Fibroblast of lung (primary cell): ENCODE measurements at regions not wholly inside any gene's neighbourhood (a gene's known extent, or its start where the extent isn't known, plus 50 kb on each side); places are given as distances from the start of the nearest gene placed in this dataset.

Experiments used
- DNase-seq, 2 donors: peaks; one replicate each; pipeline versions ENCODE4 v3.0.0 to v3.0.0-alpha.2; 2010; ENCODE audit warnings: low read depth in 2 of 2
- H2AFZ ChIP-seq: 2 replicates; pipeline ENCODE4 v1.5.1; 2012; ENCODE audit warnings: low read length, control low read depth, inconsistent platforms
- H3K27ac ChIP-seq: 2 replicates; pipeline ENCODE4 v1.5.1; 2011; ENCODE audit warnings: low read length, control low read depth; ENCODE audit not compliant: insufficient read depth
- H3K27me3 ChIP-seq: 2 replicates; pipeline ENCODE4 v1.5.1; 2011; ENCODE audit warnings: mild to moderate bottlenecking, low read length; ENCODE audit not compliant: control insufficient read depth, insufficient read depth
- H3K36me3 ChIP-seq: 2 replicates; pipeline ENCODE4 v1.5.1; 2011; ENCODE audit warnings: low read length; ENCODE audit not compliant: control insufficient read depth, insufficient read depth
- H3K4me1 ChIP-seq: 2 replicates; pipeline ENCODE4 v1.5.1; 2011; ENCODE audit warnings: low read length; ENCODE audit not compliant: control insufficient read depth, insufficient read depth; ENCODE audit errors: extremely low read depth
- H3K4me2 ChIP-seq: 2 replicates; pipeline ENCODE4 v1.5.1; 2011; ENCODE audit warnings: low read length, control low read depth; ENCODE audit not compliant: insufficient read depth; ENCODE audit errors: extremely low read depth
- H3K4me3 ChIP-seq, 4 experiments: fragments of 200-600 bp in 1 of 4; sonication (generic) in 1 of 4; replicated peaks in 1 of 4; 2 replicates each; pipeline ENCODE4 v1.5.1; 2011 to 2016; ENCODE audit warnings: low read length in 4 of 4, low read depth in 3 of 4, mild to moderate bottlenecking in 3 of 4, control low read depth in 2 of 4, inconsistent platforms in 1 of 4, mixed read lengths in 1 of 4; ENCODE audit not compliant: insufficient read depth in 1 of 4; ENCODE audit errors: control extremely low read depth in 1 of 4
- H3K79me2 ChIP-seq: 2 replicates; pipeline ENCODE4 v1.5.1; 2012; ENCODE audit warnings: mild to moderate bottlenecking, low read length, inconsistent platforms; ENCODE audit not compliant: control insufficient read depth, insufficient read depth
- H3K9ac ChIP-seq: 2 replicates; pipeline ENCODE4 v1.5.1; 2011; ENCODE audit warnings: mild to moderate bottlenecking, low read length, control low read depth; ENCODE audit not compliant: insufficient read depth
- H3K9me3 ChIP-seq: 2 replicates; pipeline ENCODE4 v1.5.1; 2012; ENCODE audit warnings: low read depth, low read length; ENCODE audit not compliant: control insufficient read depth, insufficient read depth
- H4K20me1 ChIP-seq: 2 replicates; pipeline ENCODE4 v1.5.1; 2011; ENCODE audit warnings: low read length; ENCODE audit not compliant: control insufficient read depth, insufficient read depth; ENCODE audit errors: extremely low read depth
- EZH2 ChIP-seq: IDR thresholded peaks from 2 replicates; pipeline ENCODE4 v1.5.1; 2012; ENCODE audit warnings: low read length, control low read depth, mild to moderate bottlenecking; ENCODE audit errors: missing control alignments
- TF ChIP-seq, protein P1 (sequence below), 2 donors: IDR thresholded peaks in 1 of 2; conservative IDR thresholded peaks in 1 of 2; 1 replicate in 1 of 2; 2 replicates in 1 of 2; pipeline ENCODE4 v1.5.1; 2011 to 2012; ENCODE audit warnings: low read length in 2 of 2, control low read depth in 1 of 2, inconsistent platforms in 1 of 2, low read depth in 1 of 2, mild to moderate bottlenecking in 1 of 2

DNA sequence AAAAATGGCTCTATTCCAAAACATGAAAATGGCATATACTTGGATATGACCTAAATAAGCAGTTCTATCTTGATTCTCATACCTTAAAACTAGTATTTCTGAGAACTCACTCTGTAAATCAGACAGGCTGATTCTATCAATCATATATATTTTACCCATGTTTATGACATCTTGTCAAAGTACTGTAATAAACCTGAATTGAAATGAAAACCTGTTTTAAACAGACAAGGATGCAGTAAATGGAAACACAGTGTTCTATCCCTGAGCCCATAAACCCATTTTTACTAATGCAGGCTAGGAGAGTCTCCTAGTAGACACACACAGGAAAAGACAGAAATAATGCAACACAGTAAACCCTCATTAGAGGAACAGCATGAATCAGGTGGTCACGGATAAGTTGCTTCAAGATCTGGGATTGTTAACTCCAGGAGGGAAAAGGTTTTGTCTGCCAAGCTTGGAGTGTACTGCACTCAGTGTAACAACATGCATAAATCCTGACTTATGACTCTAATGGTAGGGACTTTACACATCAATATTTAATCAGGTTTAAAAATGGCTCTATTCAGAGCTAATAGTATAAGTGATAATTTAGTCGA lies 93.6 kb upstream of the CPNE8 start:
- H4K20me1 ChIP-seq: no peaks in the 10 kb centered on the region
- H3K9me3 ChIP-seq: no peaks in the 10 kb centered on the region
- no peak overlapping the region for H3K9ac ChIP-seq
- no peak overlapping the region for H3K4me3 ChIP-seq
- no peaks in the 10 kb centered on the region for H3K79me2 ChIP-seq
- DNase-seq: no peak
- H3K27me3 ChIP-seq: no peaks in the 10 kb centered on the region
- no peak overlapping the region for H3K4me2 ChIP-seq
- no peaks in the 10 kb centered on the region for H3K4me1 ChIP-seq
- H3K36me3 ChIP-seq: no peaks in the 10 kb centered on the region
- no peak overlapping the region for H3K27ac ChIP-seq
- TF ChIP-seq, protein P1, sequence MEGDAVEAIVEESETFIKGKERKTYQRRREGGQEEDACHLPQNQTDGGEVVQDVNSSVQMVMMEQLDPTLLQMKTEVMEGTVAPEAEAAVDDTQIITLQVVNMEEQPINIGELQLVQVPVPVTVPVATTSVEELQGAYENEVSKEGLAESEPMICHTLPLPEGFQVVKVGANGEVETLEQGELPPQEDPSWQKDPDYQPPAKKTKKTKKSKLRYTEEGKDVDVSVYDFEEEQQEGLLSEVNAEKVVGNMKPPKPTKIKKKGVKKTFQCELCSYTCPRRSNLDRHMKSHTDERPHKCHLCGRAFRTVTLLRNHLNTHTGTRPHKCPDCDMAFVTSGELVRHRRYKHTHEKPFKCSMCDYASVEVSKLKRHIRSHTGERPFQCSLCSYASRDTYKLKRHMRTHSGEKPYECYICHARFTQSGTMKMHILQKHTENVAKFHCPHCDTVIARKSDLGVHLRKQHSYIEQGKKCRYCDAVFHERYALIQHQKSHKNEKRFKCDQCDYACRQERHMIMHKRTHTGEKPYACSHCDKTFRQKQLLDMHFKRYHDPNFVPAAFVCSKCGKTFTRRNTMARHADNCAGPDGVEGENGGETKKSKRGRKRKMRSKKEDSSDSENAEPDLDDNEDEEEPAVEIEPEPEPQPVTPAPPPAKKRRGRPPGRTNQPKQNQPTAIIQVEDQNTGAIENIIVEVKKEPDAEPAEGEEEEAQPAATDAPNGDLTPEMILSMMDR (conservative IDR thresholded peaks at IDR 0.05 in 1 of 2, IDR thresholded peaks at IDR 0.05 in 1 of 2; ENCODE audit: low read depth in 1 of 2, low read length in 2 of 2): no peak
- no peak for TF ChIP-seq EZH2
- H2AFZ ChIP-seq: no peak overlapping the region

DNA sequence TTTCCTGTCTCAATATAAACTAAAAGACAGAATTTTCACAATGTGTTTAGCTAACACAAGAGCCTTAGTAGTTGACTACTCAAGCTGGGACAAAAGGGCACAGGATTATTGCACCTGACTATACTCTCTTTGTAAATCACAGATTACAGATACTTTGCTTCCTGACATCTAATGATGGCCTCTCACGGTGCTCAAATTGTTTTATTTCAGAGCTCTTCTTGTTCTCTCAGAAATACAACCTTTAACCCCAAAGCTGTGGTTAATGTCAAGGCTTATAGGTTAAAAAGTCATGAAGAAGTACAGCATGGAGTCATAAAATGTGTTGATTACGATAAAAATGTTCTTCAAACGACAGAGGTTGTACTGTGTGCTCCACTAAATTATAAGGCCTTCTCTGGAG lies 89.9 kb upstream of the CPNE8 start:
- Histone ChIP-seq H3K9ac (no peak overlapping the region), H4K20me1 (no peaks in the 10 kb centered on the region), H3K27me3 (no peaks in the 10 kb centered on the region), H3K36me3 (no peaks in the 10 kb centered on the region), H3K4me1 (no peaks in the 10 kb centered on the region), H2AFZ (no peak overlapping the region), H3K4me3 (no peak overlapping the region), H3K4me2 (no peak overlapping the region), H3K27ac (no peak overlapping the region), H3K79me2 (no peaks in the 10 kb centered on the region), H3K9me3 (no peaks in the 10 kb centered on the region)
- DNase-seq: no peak
- TF ChIP-seq, protein P1 (conservative IDR thresholded peaks at IDR 0.05 in 1 of 2, IDR thresholded peaks at IDR 0.05 in 1 of 2; ENCODE audit: low read depth in 1 of 2, low read length in 2 of 2): no peak
- TF ChIP-seq EZH2: no peak

DNA sequence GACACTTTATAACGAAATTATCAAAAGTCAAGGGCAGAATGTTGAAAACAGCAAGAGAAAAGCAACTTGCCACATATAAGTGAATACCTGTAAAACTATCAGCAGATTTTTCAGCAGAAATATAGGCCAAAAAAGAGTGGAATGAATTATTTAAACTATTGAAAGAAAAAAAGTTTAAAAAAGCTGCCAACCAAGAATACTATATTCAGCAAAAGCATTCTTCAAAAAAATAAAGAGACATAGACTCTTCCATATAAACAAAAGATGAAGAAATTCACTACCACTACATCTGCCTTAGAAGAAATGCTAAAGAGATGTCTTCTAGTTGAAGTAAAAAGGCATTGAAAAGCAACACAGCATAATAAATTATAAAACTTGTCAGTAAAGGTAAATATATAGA lies 80.6 kb upstream of the CPNE8 start:
- TF ChIP-seq, protein P1 (conservative IDR thresholded peaks at IDR 0.05 in 1 of 2, IDR thresholded peaks at IDR 0.05 in 1 of 2; ENCODE audit: low read depth in 1 of 2, low read length in 2 of 2): no peak
- H2AFZ ChIP-seq: no peak overlapping the region
- no peak for DNase-seq

More for the DNA sequence above, 80.6 kb upstream of the CPNE8 start:
- H3K79me2 ChIP-seq: no peaks in the 10 kb centered on the region
- H3K27me3 ChIP-seq: no peaks in the 10 kb centered on the region
- no peaks in the 10 kb centered on the region for H3K4me1 ChIP-seq
- no peak overlapping the region for H3K4me3 ChIP-seq
- no peaks in the 10 kb centered on the region for H3K36me3 ChIP-seq
- H3K4me2 ChIP-seq: no peak overlapping the region
- H3K27ac ChIP-seq: no peak overlapping the region
- H4K20me1 ChIP-seq: no peaks in the 10 kb centered on the region
- H3K9ac ChIP-seq: no peak overlapping the region
- no peaks in the 10 kb centered on the region for H3K9me3 ChIP-seq
